ENCODE measurements at regions not wholly inside any gene's neighbourhood (a gene's known extent, or its start where the extent isn't known, plus 50 kb on each side); places are given as distances from the start of the nearest gene placed in this dataset.

DNA sequence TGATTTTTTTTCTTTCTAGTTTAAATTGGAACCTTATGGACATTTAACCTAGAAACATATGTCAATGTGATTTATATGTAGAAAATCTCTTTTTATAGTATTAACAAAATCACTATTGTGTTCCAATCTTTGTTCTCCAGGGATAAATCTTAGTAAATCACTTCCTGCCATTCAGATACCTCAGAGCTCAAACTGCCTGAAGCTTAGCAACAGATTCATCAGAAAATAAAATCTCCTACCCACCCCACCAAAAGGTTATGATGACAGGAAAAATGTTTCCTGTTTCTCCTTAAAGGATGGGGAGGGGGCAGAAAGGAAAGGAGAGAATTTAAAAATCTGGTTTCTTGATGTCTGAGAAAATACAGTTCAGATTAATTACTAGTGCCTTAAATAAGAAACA lies 105.0 kb upstream of the TUT7 start:
- H3K79me2 ChIP-seq (ENCODE audit: insufficient read depth, low read length), result no peaks in the 10 kb centered on the region
- peaks cover 0 to 3% of the 10 kb centered on the region in 2 donors for H3K27me3 ChIP-seq (ENCODE audit: control insufficient read depth in 2 of 2, insufficient read depth in 2 of 2, low read length in 2 of 2)
- Mint-ChIP-seq H3K27ac (no peak overlapping the region), H3K36me3 (no peaks in the 10 kb centered on the region), H3K4me1 (no peaks in the 10 kb centered on the region), H3K4me3 (no peak overlapping the region), H3K27me3 (ENCODE audit: low read depth in 3 of 3) (peaks cover 0 to 10% (median 9%) of the 10 kb centered on the region in 3 donors), H3K9me3 (peaks cover 0 to 2% (median 0%) of the 10 kb centered on the region in 7 donors)
- H2AFZ ChIP-seq (ENCODE audit: insufficient read depth, low read depth, low read length, poor library complexity, severe bottlenecking), result no peak overlapping the region
- no peak overlapping the region for H3K27ac ChIP-seq (ENCODE audit: low read depth in 1 of 2, low read length in 2 of 2)
- H4K20me1 ChIP-seq (ENCODE audit: insufficient read depth, low read length), result no peaks in the 10 kb centered on the region
- intact Hi-C loops (cut with micrococcal nuclease), result no loop called here
- H3K9ac ChIP-seq (ENCODE audit: insufficient read depth, low read length, poor library complexity, severe bottlenecking), result no peak overlapping the region
- H3K36me3 ChIP-seq (replicated peaks in 1 of 2; ENCODE audit: control insufficient read depth in 1 of 2, insufficient read depth in 2 of 2, low read length in 2 of 2), result no peaks in the 10 kb centered on the region
- DNase-seq, result no peak
- no peak overlapping the region for H3K4me3 ChIP-seq (replicated peaks in 1 of 3; ENCODE audit: low read depth in 2 of 3, low read length in 3 of 3)
- H3K4me1 ChIP-seq (ENCODE audit: control insufficient read depth in 1 of 2, insufficient read depth in 2 of 2, low read length in 2 of 2), result no peaks in the 10 kb centered on the region
- no peak overlapping the region for H3K4me2 ChIP-seq (replicated peaks; ENCODE audit: extremely low read depth, low read length, poor library complexity, severe bottlenecking)
- TF ChIP-seq, protein P1, sequence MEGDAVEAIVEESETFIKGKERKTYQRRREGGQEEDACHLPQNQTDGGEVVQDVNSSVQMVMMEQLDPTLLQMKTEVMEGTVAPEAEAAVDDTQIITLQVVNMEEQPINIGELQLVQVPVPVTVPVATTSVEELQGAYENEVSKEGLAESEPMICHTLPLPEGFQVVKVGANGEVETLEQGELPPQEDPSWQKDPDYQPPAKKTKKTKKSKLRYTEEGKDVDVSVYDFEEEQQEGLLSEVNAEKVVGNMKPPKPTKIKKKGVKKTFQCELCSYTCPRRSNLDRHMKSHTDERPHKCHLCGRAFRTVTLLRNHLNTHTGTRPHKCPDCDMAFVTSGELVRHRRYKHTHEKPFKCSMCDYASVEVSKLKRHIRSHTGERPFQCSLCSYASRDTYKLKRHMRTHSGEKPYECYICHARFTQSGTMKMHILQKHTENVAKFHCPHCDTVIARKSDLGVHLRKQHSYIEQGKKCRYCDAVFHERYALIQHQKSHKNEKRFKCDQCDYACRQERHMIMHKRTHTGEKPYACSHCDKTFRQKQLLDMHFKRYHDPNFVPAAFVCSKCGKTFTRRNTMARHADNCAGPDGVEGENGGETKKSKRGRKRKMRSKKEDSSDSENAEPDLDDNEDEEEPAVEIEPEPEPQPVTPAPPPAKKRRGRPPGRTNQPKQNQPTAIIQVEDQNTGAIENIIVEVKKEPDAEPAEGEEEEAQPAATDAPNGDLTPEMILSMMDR (IDR thresholded peaks at IDR 0.05), result no peak
- no peaks in the 10 kb centered on the region for H3K9me3 ChIP-seq (replicated peaks in 1 of 2; ENCODE audit: control insufficient read depth in 1 of 2, insufficient read depth in 1 of 2, low read length in 2 of 2)

DNA sequence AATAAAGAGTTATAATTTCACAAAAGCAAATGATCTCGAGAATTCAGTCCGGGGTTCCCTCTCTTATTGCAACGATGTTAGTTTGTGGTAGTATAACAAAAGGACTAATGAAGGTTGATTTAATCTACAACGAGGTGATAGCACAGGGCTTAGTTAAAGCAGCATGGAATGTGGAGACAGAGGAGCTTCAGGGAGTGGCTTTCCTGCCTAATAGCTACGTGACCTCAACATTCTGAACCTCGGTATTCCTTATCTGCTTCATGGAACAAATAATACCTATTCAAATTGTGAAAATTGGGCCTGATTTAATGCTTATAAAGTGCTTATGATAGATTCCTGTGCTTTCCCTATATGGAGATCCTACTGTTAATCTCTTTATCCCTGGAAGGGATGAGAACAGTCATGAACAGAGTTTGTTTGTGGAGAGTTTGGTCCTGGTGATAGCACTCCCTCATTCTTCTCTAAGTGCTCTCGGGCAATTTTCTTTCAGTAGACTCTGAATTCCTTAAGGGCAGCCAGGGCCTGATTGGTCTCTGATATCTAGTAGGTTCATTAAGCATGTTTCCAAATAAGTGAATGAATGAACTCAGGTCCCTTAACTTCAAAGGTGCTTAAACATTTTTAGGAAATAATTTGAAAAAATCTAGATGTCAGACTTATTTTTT lies 104.1 kb upstream of the TUT7 start:
- no peaks in the 10 kb centered on the region for H3K9me3 ChIP-seq (replicated peaks in 1 of 2; ENCODE audit: control insufficient read depth in 1 of 2, insufficient read depth in 1 of 2, low read length in 2 of 2)

More for the DNA sequence above, 104.1 kb upstream of the TUT7 start:
- H2AFZ ChIP-seq (ENCODE audit: insufficient read depth, low read depth, low read length, poor library complexity, severe bottlenecking), result no peak overlapping the region
- H3K27ac Mint-ChIP-seq, result no peak overlapping the region
- DNase-seq, result no peak
- no peak overlapping the region for H3K27ac ChIP-seq (ENCODE audit: low read depth in 1 of 2, low read length in 2 of 2)
- no CpG with 5 or more reads among the region's 7 CpGs for WGBS (ENCODE audit: insufficient coverage)
- H4K20me1 ChIP-seq (ENCODE audit: insufficient read depth, low read length), result no peaks in the 10 kb centered on the region
- no peak overlapping the region for H3K4me3 Mint-ChIP-seq
- no peaks in the 10 kb centered on the region for H3K36me3 Mint-ChIP-seq
- intact Hi-C loops (cut with micrococcal nuclease), result no loop called here
- TF ChIP-seq, protein P1 (IDR thresholded peaks at IDR 0.05), result no peak
- no peak overlapping the region for H3K4me2 ChIP-seq (replicated peaks; ENCODE audit: extremely low read depth, low read length, poor library complexity, severe bottlenecking)
- peaks cover 0 to 12% (median 9%) of the 10 kb centered on the region in 3 donors for H3K27me3 Mint-ChIP-seq (ENCODE audit: low read depth in 3 of 3)
- H3K79me2 ChIP-seq (ENCODE audit: insufficient read depth, low read length), result no peaks in the 10 kb centered on the region
- H3K4me3 ChIP-seq (replicated peaks in 1 of 3; ENCODE audit: low read depth in 2 of 3, low read length in 3 of 3), result no peak overlapping the region
- H3K27me3 ChIP-seq (ENCODE audit: control insufficient read depth in 2 of 2, insufficient read depth in 2 of 2, low read length in 2 of 2), result peaks cover 0 to 3% of the 10 kb centered on the region in 2 donors
- H3K4me1 ChIP-seq (ENCODE audit: control insufficient read depth in 1 of 2, insufficient read depth in 2 of 2, low read length in 2 of 2), result no peaks in the 10 kb centered on the region
- no peaks in the 10 kb centered on the region for H3K36me3 ChIP-seq (replicated peaks in 1 of 2; ENCODE audit: control insufficient read depth in 1 of 2, insufficient read depth in 2 of 2, low read length in 2 of 2)
- H3K9ac ChIP-seq (ENCODE audit: insufficient read depth, low read length, poor library complexity, severe bottlenecking), result no peak overlapping the region
- no peaks in the 10 kb centered on the region for H3K4me1 Mint-ChIP-seq
- peaks cover 0 to 2% (median 0%) of the 10 kb centered on the region in 7 donors for H3K9me3 Mint-ChIP-seq

Measured in CD14-positive monocyte (primary cell).